ENCODE measurements at regions not wholly inside any gene's neighbourhood (a gene's known extent, or its start where the extent isn't known, plus 50 kb on each side); places are given as distances from the start of the nearest gene placed in this dataset.

DNA sequence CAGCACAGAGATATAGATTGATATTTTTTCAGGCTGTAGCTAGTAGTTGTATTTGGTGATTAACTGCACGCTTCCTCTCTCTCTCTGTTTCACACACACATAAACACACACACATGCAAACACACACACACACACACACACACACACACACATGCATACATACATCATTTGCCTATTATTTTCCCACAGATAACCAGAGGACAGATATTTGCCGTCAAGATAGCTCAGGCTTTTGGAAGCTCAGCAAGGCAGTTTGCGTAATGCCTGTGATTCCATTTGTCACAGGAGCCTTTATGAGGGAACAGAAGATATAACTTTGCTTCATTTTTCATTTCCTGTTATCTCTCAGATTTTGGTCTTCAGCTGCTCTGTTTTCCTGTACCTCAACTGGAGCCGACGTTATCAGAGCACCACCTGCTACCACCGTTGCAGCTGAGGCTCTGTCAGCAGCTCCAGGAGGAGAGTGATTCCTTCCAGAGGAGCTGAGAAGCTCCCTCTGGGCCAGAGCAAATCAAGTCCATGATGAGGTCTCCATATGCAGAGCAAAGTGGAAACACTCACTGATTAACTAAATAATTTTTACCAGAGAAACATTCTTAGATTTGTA, 341.9 kb upstream of the PIK3C3 start:
- intact Hi-C loops (cut with DNase I) = no loop called here
- ATAC-seq (no peak), DNase-seq (no peak)
- Histone ChIP-seq H3K4me1 (no peaks in the 10 kb centered on the region), H3K27me3 (no peaks in the 10 kb centered on the region), H3K4me3 (no peak overlapping the region), H3K36me3 (no peaks in the 10 kb centered on the region), H3K9me3 (no peaks in the 10 kb centered on the region), H3K27ac (no peak overlapping the region)
- WGBS (ENCODE audit: insufficient coverage, low coverage, low lambda C conversion rate, missing lambda C conversion rate) = 82% methylated on average over 3 of the region's 6 CpGs
- TF ChIP-seq, protein P1, sequence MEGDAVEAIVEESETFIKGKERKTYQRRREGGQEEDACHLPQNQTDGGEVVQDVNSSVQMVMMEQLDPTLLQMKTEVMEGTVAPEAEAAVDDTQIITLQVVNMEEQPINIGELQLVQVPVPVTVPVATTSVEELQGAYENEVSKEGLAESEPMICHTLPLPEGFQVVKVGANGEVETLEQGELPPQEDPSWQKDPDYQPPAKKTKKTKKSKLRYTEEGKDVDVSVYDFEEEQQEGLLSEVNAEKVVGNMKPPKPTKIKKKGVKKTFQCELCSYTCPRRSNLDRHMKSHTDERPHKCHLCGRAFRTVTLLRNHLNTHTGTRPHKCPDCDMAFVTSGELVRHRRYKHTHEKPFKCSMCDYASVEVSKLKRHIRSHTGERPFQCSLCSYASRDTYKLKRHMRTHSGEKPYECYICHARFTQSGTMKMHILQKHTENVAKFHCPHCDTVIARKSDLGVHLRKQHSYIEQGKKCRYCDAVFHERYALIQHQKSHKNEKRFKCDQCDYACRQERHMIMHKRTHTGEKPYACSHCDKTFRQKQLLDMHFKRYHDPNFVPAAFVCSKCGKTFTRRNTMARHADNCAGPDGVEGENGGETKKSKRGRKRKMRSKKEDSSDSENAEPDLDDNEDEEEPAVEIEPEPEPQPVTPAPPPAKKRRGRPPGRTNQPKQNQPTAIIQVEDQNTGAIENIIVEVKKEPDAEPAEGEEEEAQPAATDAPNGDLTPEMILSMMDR (IDR thresholded peaks at IDR 0.05) = no peak
- TF ChIP-seq POLR2A (IDR thresholded peaks at IDR 0.05) = no peak

DNA sequence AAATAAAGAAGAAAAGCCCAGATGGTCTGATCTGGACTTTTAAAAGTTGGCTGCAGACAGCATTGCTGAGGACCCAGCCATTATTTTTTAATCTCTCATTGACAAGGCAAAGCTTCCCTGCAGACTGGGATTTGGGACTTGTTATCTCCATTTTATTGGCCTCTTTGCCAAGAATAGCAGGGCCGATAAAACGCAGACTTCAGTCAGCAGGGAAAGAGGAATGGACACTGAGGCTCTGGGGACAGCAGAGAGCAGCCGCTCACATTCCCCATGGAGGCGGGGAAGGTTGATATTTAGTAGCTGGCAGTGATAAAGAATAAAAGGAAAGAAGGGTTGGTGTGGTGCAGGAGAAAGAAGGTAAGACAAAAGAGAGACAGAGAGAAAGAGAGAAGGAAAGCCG, 350.1 kb upstream of the PIK3C3 start:
- Histone ChIP-seq H3K4me3 (no peak overlapping the region), H3K27ac (no peak overlapping the region), H3K36me3 (no peaks in the 10 kb centered on the region), H3K9me3 (no peaks in the 10 kb centered on the region), H3K27me3 (no peaks in the 10 kb centered on the region), H3K4me1 (no peaks in the 10 kb centered on the region)
- DNase-seq (no peak), ATAC-seq (no peak)
- WGBS (ENCODE audit: insufficient coverage, low coverage, low lambda C conversion rate, missing lambda C conversion rate) = 61% methylated on average over 5 of the region's 5 CpGs
- intact Hi-C loops (cut with DNase I) = no loop called here
- TF ChIP-seq, protein P1 (IDR thresholded peaks at IDR 0.05) = no peak
- TF ChIP-seq POLR2A (IDR thresholded peaks at IDR 0.05) = no peak

DNA sequence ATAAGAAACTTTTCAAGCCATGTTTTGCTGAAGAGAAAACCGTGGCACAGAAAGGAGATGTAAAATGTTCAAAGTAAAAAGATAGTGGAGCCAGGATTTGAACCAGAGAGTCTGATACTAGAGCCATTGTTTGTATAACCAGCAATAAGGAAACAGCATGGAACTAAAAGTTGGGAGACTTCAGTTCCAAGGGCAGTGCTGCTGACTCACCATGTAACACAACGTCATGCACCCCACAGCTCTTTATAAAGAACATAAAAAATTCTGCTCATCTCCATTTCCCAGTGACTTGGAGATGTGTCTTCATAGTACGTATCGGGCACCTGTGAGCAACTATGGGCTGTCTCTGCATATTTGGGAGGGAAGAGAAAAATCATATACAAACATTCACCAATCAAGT, 353.0 kb upstream of the PIK3C3 start:
- TF ChIP-seq, protein P1 (IDR thresholded peaks at IDR 0.05) = no peak
- TF ChIP-seq POLR2A (IDR thresholded peaks at IDR 0.05) = no peak
- H3K4me1 ChIP-seq = no peaks in the 10 kb centered on the region
- no peaks in the 10 kb centered on the region for H3K27me3 ChIP-seq
- no peaks in the 10 kb centered on the region for H3K9me3 ChIP-seq
- H3K27ac ChIP-seq = no peak overlapping the region
- no peak for ATAC-seq
- no peak overlapping the region for H3K4me3 ChIP-seq
- intact Hi-C loops (cut with DNase I) = no loop called here
- 66% methylated on average over 4 of the region's 4 CpGs for WGBS (ENCODE audit: insufficient coverage, low coverage, low lambda C conversion rate, missing lambda C conversion rate)
- DNase-seq = no peak
- no peaks in the 10 kb centered on the region for H3K36me3 ChIP-seq

DNA sequence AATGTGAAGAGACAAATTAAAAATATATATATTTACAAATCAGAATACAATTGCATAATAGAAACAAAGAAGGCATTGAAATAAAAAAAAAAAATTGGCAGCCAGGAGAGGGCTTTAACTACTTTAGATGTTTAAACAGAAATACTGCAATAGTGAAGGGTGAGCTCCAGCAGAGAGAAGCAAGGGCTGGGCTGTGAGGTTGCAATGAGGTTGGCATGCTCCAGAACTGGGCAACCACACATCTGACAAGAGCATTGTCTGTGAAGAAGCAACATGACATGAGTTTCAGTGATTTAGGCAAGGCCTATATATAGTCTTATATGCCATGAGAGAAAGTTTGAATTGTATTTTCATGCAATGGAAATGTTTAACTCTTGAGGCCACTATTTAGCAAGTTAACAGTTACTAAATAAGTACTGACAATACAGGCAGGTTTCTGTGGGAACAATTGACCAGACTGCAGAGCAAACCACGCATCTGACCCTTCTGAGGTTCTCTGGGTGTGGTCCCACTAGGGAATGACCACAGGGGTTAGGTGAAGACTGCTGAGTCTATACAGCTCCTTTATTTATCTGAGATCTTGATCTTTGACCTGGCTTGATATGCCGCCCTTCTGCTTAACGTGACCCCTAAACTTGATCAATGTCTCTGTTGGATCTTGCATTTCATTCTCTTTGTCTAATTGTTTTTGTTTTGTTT, 354.2 kb upstream of the PIK3C3 start:
- Histone ChIP-seq H3K27ac (no peak overlapping the region), H3K4me3 (no peak overlapping the region), H3K36me3 (no peaks in the 10 kb centered on the region), H3K4me1 (no peaks in the 10 kb centered on the region), H3K27me3 (no peaks in the 10 kb centered on the region), H3K9me3 (no peaks in the 10 kb centered on the region)
- DNase-seq (no peak), ATAC-seq (no peak)
- no peak for TF ChIP-seq POLR2A (IDR thresholded peaks at IDR 0.05)
- TF ChIP-seq, protein P1 (IDR thresholded peaks at IDR 0.05) = no peak
- intact Hi-C loops (cut with DNase I) = no loop called here
- 55% methylated on average over 2 of the region's 3 CpGs for WGBS (ENCODE audit: insufficient coverage, low coverage, low lambda C conversion rate, missing lambda C conversion rate)
